ENCODE measurements at regions not wholly inside any gene's neighbourhood (a gene's known extent, or its start where the extent isn't known, plus 50 kb on each side); places are given as distances from the start of the nearest gene placed in this dataset.

DNA sequence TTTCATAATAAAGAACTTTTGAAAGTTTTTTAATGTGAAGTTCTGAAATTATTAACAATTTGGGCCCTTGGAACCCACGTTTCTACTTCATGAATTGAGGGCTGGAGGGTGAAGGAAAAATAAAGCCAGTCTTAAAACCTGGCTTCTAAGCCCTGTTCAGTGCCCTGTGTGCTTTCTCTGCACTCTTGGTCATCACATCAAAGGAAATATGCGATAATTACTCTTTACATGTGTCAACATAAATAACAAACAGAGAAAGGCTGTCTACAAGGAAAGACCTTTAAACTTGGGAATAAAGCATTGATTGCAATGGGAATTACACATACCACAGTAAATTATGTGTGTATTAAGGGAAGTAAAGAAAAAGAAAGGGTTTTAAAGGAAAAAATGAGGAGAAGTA is 150.7 kb upstream of the KLF7 start:
- no peak for TF ChIP-seq POLR2A (IDR thresholded peaks at IDR 0.05; ENCODE audit: low read depth)
- TF ChIP-seq POLR2AphosphoS5 (IDR thresholded peaks at IDR 0.05): no peak
- TF ChIP-seq, protein P1, sequence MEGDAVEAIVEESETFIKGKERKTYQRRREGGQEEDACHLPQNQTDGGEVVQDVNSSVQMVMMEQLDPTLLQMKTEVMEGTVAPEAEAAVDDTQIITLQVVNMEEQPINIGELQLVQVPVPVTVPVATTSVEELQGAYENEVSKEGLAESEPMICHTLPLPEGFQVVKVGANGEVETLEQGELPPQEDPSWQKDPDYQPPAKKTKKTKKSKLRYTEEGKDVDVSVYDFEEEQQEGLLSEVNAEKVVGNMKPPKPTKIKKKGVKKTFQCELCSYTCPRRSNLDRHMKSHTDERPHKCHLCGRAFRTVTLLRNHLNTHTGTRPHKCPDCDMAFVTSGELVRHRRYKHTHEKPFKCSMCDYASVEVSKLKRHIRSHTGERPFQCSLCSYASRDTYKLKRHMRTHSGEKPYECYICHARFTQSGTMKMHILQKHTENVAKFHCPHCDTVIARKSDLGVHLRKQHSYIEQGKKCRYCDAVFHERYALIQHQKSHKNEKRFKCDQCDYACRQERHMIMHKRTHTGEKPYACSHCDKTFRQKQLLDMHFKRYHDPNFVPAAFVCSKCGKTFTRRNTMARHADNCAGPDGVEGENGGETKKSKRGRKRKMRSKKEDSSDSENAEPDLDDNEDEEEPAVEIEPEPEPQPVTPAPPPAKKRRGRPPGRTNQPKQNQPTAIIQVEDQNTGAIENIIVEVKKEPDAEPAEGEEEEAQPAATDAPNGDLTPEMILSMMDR (IDR thresholded peaks at IDR 0.05): no peak
